ENCODE measurements at regions not wholly inside any gene's neighbourhood (a gene's known extent, or its start where the extent isn't known, plus 50 kb on each side); places are given as distances from the start of the nearest gene placed in this dataset.

DNA sequence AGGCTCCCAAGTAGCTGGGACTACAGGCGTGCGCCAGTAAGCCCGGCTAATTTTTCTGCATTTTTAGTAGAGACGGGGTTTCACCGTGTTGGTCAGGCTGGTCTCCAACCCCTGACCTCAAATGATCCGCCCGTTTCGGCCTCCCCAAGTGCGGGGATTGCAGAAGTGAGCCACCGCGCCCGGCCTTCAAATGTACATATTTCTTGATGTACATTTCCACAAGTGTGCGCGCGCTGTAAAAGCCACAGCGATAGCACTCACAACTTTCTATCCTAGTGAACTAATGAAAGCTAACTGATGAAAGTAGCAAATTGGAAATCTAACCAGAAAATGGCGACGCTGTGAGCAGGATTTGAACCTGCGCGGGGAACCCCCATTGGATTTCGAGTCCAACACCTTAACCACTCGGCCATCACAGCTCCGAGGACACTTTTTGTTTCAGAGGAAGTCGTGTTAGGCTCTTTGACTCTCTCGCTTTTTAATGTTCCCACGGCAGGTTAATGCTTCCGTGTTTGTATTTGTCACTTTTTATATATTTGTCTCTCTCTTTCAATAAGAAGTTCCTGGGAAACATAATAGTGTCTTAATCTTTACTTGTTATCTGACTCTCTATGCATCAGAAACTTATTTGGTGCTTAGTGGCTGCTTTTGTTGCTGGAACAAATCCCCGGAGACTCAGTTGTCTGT is 199.4 kb upstream of the ZNF184 start:
- Mint-ChIP-seq H3K9me3 (no peaks in the 10 kb centered on the region), H3K27me3 (peaks cover 89% of the 10 kb centered on the region)

DNA sequence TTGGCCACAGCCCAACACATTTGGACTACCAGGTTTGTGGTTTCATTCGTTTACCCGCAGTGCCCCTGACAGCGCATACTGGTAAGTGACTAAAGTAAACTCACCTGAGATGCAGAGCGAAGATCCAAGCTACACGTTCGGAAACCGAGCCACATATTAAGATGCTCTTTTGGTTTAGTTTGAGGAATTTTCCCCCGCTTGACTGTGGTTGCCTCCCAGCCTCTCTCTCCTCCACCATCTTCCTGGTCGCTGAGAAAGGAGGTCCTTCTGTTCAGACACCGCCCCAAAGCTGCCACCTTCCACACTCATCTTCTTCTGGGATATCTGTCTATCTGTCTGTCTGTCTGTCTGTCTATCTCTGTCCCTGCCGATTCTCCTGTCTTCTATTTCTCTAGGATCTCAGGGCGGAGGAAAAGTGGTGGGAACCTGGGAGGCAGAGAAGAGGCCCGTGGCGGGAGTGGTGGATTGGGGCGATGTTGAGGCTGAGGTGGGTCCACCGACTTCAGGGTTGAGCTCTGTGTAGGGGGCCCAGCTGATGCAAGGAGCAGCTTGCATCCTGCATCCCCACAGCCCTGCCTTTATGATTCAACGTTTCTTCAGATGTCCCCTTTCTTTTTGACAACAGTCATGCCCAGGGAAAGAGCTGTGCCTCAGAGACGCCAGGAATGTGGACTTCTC is 196.9 kb upstream of the ZNF184 start:
- Mint-ChIP-seq H3K27me3 (peaks cover 86% of the 10 kb centered on the region), H3K9me3 (no peaks in the 10 kb centered on the region), H3K4me3 (peak overlapping the region; percentile 84), H3K27ac (peak overlapping the region; percentile 70), H3K36me3 (no peaks in the 10 kb centered on the region), H3K4me1 (ENCODE audit: unreplicated experiment) (peaks cover 35% of the 10 kb centered on the region)
- DNase-seq (ENCODE audit: extremely low spot score, unreplicated experiment): no peak
- TF ChIP-seq, protein P1, sequence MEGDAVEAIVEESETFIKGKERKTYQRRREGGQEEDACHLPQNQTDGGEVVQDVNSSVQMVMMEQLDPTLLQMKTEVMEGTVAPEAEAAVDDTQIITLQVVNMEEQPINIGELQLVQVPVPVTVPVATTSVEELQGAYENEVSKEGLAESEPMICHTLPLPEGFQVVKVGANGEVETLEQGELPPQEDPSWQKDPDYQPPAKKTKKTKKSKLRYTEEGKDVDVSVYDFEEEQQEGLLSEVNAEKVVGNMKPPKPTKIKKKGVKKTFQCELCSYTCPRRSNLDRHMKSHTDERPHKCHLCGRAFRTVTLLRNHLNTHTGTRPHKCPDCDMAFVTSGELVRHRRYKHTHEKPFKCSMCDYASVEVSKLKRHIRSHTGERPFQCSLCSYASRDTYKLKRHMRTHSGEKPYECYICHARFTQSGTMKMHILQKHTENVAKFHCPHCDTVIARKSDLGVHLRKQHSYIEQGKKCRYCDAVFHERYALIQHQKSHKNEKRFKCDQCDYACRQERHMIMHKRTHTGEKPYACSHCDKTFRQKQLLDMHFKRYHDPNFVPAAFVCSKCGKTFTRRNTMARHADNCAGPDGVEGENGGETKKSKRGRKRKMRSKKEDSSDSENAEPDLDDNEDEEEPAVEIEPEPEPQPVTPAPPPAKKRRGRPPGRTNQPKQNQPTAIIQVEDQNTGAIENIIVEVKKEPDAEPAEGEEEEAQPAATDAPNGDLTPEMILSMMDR (conservative IDR thresholded peaks at IDR 0.05): no peak

More for the DNA sequence above, 199.4 kb upstream of the ZNF184 start:
- H3K4me1 Mint-ChIP-seq (ENCODE audit: unreplicated experiment): peaks cover 29% of the 10 kb centered on the region
- H3K27ac Mint-ChIP-seq: peak overlapping the region; percentile 84
- peak overlapping the region; percentile 84 for H3K4me3 Mint-ChIP-seq
- no peaks in the 10 kb centered on the region for H3K36me3 Mint-ChIP-seq
- TF ChIP-seq, protein P1 (conservative IDR thresholded peaks at IDR 0.05): no peak
- no peak for DNase-seq (ENCODE audit: extremely low spot score, unreplicated experiment)

DNA sequence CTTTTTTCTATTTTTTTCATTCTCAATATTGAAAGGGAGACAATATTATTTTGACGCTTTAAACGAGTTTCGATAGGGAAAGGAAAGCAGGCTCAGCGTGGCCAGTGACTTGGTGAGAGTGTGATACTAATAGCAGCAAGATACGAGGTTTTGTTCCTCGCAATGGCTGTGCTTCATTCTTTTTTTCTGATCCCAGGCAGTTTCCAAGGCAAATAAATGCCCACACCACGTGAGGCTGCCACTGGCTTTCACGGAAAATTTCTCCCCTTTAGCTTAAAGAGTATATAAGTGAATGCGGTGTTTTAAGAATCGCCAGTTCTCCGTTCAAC is 196.4 kb upstream of the ZNF184 start:
- peak overlapping the region; percentile 70 for H3K27ac Mint-ChIP-seq
- peaks cover 82% of the 10 kb centered on the region for H3K27me3 Mint-ChIP-seq
- H3K9me3 Mint-ChIP-seq: no peaks in the 10 kb centered on the region
- peak overlapping the region; percentile 84 for H3K4me3 Mint-ChIP-seq
- no peak for DNase-seq (ENCODE audit: extremely low spot score, unreplicated experiment)
- no peaks in the 10 kb centered on the region for H3K36me3 Mint-ChIP-seq
- peaks cover 35% of the 10 kb centered on the region for H3K4me1 Mint-ChIP-seq (ENCODE audit: unreplicated experiment)
- TF ChIP-seq, protein P1 (conservative IDR thresholded peaks at IDR 0.05): no peak

DNA sequence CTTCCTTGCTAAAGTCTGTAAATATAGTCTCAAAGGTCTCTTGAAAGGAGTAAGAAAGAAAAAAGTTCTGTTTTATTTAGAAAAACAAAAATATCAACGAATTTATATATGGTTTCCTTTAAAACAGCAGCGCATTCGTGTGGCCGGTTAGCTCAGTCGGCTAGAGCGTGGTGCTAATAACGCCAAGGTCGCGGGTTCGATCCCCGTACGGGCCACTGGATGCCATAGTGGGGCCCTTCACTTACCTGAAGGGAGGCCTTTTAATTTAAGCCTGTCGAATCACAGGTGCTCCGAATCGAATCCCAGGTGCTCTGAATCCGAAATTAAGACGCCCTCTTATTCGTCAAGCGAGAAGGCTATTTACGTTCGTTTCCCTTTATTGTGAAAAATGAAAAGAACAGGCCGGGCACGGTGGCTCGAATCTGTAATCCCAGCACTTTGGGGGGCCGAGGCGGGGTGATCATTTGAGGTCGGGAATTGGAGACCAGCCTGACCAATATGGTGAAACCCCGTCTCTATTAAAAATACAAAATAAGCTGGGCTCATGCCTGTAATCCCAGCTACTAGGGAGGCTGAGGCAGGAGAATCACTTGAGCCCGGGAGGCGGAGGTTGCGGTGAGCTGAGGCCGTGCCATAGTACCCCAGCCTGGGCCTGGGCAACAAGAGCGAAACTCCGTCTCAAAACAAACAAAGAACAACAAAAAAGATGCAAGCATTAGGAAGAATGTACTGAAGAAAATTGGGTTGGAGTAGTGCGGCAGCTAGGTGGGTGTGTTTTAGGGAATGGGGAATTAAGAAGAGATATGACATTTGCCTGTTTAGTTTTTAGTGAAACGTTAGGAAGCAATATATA is 195.8 kb upstream of the ZNF184 start:
- Mint-ChIP-seq H3K4me1 (ENCODE audit: unreplicated experiment) (peaks cover 35% of the 10 kb centered on the region), H3K9me3 (no peaks in the 10 kb centered on the region), H3K36me3 (no peaks in the 10 kb centered on the region), H3K27ac (peak overlapping the region; percentile 70), H3K4me3 (peak overlapping the region; percentile 84), H3K27me3 (peaks cover 77% of the 10 kb centered on the region)
- DNase-seq (ENCODE audit: extremely low spot score, unreplicated experiment): no peak
- TF ChIP-seq, protein P1 (conservative IDR thresholded peaks at IDR 0.05): no peak

DNA sequence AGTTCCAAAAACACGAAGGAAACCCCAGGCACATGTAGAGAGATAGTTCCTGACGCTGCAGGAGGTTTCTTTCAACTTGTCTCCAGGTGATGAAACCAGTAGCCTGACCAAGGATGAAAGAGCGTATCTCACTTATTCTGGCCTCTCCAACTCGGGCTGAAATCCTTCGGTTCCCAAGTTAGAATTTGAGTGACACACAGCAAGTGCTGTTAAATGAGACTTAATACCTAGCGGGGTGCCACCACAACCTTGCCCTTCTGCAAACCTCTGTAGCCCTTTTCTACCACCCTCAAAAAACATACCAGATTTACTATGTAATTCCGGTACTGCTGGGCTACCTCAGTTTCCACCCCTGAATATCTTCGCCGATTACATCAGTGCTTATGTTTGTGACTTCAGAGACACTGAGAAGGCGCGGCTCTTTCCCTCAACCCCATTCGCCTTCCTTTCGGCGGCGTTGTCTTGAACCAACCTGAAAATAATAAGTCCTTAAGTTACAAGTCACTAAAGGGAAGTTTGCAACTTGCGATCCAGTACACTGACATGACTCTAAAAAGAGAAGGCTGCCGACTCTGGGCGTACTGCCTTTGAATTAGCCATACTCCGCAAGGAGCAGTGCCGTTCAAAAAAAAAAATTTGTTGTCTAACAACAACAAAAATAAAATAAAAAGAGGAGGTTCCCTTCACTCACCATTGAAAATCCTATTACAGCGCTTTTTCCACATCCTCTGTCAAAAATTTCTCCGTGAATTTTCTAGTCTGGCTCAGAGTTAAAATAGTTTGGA is 194.9 kb upstream of the ZNF184 start:
- H3K4me3 Mint-ChIP-seq: peak overlapping the region; percentile 84
- H3K27ac Mint-ChIP-seq: peak overlapping the region; percentile 70
- TF ChIP-seq, protein P1 (conservative IDR thresholded peaks at IDR 0.05): no peak
- peaks cover 39% of the 10 kb centered on the region for H3K4me1 Mint-ChIP-seq (ENCODE audit: unreplicated experiment)
- H3K36me3 Mint-ChIP-seq: no peaks in the 10 kb centered on the region
- DNase-seq (ENCODE audit: extremely low spot score, unreplicated experiment): no peak
- H3K27me3 Mint-ChIP-seq: peaks cover 76% of the 10 kb centered on the region
- peaks cover 4% of the 10 kb centered on the region for H3K9me3 Mint-ChIP-seq

All from type B pancreatic cell (in vitro differentiated cells).